HepG2 (cell line): ENCODE measurements at regions not wholly inside any gene's neighbourhood (a gene's known extent, or its start where the extent isn't known, plus 50 kb on each side); places are given as distances from the start of the nearest gene placed in this dataset.
"Not testable (repeated sequence)": the region's sequence is repeated elsewhere in the genome, so short reads cannot be mapped to it uniquely, and the experiment has no call there.

ENCODE experiments used
- ATF6 ChIP-seq: sonication (generic); formaldehyde crosslinking; conservative IDR thresholded peaks from 2 replicates; pipeline ENCODE4 v1.4.0; 2020; ENCODE audit warnings: missing genetic modification reagents
- ATF7 ChIP-seq, 2 experiments: fragments of 450-650 bp in 1 of 2; sonication (generic) in 1 of 2; formaldehyde crosslinking in 1 of 2; IDR thresholded peaks; 2 replicates each; pipeline versions ENCODE4 v1.4.0 to v1.6.1; 2016 to 2020; ENCODE audit warnings: antibody characterized with exemption in 1 of 2, mild to moderate bottlenecking in 1 of 2, missing genetic modification reagents in 1 of 2
- DMAP1 ChIP-seq: IDR thresholded peaks from 2 replicates; pipeline ENCODE4 v1.6.1; 2016
- ELF3 ChIP-seq: IDR thresholded peaks from 2 replicates; pipeline ENCODE4 v1.6.1; 2016; ENCODE audit warnings: missing genetic modification reagents, missing compliant biosample characterization
- HDAC1 ChIP-seq: sonication (generic); formaldehyde crosslinking; IDR thresholded peaks from 2 replicates; pipeline ENCODE4 v1.5.1; 2020; ENCODE audit warnings: mild to moderate bottlenecking, missing genetic modification reagents
- KDM6A ChIP-seq: IDR thresholded peaks from 2 replicates; pipeline ENCODE4 v1.6.1; 2016; ENCODE audit warnings: low read depth
- MEIS1 ChIP-seq: sonication (generic); formaldehyde crosslinking; IDR thresholded peaks from 2 replicates; pipeline ENCODE4 v1.9.0; 2021; ENCODE audit warnings: mild to moderate bottlenecking, missing genetic modification reagents, moderate library complexity, borderline replicate concordance
- MIER2 ChIP-seq: IDR thresholded peaks from 2 replicates; pipeline ENCODE4 v1.6.1; 2016; ENCODE audit warnings: missing biosample characterization, missing genetic modification reagents
- MLX ChIP-seq: IDR thresholded peaks from 2 replicates; pipeline ENCODE4 v1.6.1; 2016
- NFIC ChIP-seq: IDR thresholded peaks from 2 replicates; pipeline ENCODE4 v1.6.1; 2012; ENCODE audit warnings: mild to moderate bottlenecking, low read length, inconsistent platforms
- PITX1 ChIP-seq: sonication (generic); formaldehyde crosslinking; IDR thresholded peaks from 2 replicates; pipeline ENCODE4 v1.5.1; 2020; ENCODE audit warnings: mild to moderate bottlenecking, missing genetic modification reagents
- RARA ChIP-seq: IDR thresholded peaks from 2 replicates; pipeline ENCODE4 v1.6.1; 2016; ENCODE audit warnings: missing genetic modification reagents, missing compliant biosample characterization
- SMAD3 ChIP-seq: sonication (generic); formaldehyde crosslinking; IDR thresholded peaks from 2 replicates; pipeline ENCODE4 v1.4.0; 2020; ENCODE audit warnings: missing genetic modification reagents
- TCF7L2 ChIP-seq: IDR thresholded peaks from 2 replicates; pipeline ENCODE4 v1.6.1; 2011; ENCODE audit warnings: mild to moderate bottlenecking, low read depth, low read length, moderate library complexity
- ZBTB3 ChIP-seq: sonication (generic); formaldehyde crosslinking; IDR thresholded peaks from 2 replicates; pipeline ENCODE4 v1.4.0; 2020; ENCODE audit warnings: low read depth, mild to moderate bottlenecking, moderate library complexity, missing genetic modification reagents, borderline replicate concordance
- ZNF264 ChIP-seq: sonication (generic); formaldehyde crosslinking; IDR thresholded peaks from 2 replicates; pipeline ENCODE4 v1.4.0; 2020; ENCODE audit warnings: missing genetic modification reagents
- ZNF501 ChIP-seq: sonication (generic); formaldehyde crosslinking; IDR thresholded peaks from 2 replicates; pipeline ENCODE4 v1.5.1; 2020; ENCODE audit warnings: mild to moderate bottlenecking, moderate library complexity, missing genetic modification reagents
- TF ChIP-seq, protein P1 (sequence below): sonication (generic); formaldehyde crosslinking; IDR thresholded peaks from 2 replicates; pipeline ENCODE4 v1.4.0; 2020; ENCODE audit warnings: mild to moderate bottlenecking, missing genetic modification reagents
- TF ChIP-seq, protein P2 (sequence below): sonication (generic); formaldehyde crosslinking; IDR thresholded peaks from 2 replicates; pipeline ENCODE4 v1.5.1; 2020; ENCODE audit warnings: mild to moderate bottlenecking, missing genetic modification reagents, borderline replicate concordance
- TF ChIP-seq, protein P3 (sequence below): sonication (generic); formaldehyde crosslinking; IDR thresholded peaks from 2 replicates; pipeline ENCODE4 v1.4.0; 2020; ENCODE audit warnings: missing genetic modification reagents

DNA sequence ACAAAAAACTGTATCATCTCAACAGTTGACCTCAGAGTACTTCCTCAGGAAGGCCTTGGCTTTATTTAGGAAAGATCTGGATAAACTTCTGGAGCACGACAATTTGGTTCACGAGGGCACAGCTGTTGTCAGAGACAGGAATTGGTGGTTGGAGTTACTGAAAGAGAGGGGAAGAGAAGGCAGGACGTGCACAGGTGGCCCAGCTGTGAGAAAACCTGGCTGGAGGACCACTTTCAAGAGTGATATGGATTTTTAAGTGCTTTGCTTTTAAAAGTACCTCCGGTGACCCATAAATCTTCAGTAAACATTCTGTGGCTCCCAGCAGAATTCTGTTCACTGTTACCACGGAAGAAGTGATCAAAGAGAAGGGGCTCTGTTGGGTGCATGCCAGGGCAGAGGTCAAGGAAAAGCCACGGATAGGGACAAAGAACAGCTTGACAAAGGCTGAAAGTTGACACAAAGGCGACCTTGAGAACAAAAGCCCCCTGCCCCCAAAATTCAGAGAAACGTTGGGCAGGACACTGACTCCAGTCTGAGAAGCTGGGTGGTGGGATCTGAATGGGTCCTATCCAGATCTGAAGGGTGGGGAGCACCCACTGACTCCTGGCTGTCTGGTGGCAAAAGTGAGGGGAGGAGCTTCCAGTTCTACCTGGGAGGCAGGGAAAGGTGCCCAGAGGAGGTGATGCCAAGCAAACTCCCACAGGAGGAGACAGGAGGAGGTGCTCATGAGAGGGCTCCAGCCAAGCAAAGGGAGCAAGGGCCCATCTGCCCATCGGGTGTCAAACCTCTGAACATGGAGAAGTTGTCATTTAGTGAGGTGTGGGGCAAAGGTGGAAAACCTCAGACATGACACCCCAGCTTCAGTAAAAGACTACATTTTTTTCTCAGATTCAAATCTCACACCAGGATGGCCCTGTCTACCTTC lies 89.4 kb upstream of the UXS1 start (continued):
- not testable (repeated sequence) for TF ChIP-seq ATF7 (IDR thresholded peaks at IDR 0.05)
- TF ChIP-seq ATF7 (CRISPR knock-in tag; IDR thresholded peaks at IDR 0.05) (peak; percentile 31; the same call in 1 of the 2 replicates), NFIC (peak; percentile 99), KDM6A (CRISPR knock-in tag) (peak; percentile 94), ZBTB3 (CRISPR knock-in tag) (peak; percentile 88; the same call in 1 of the 2 replicates), ZNF501 (CRISPR knock-in tag) (peak; percentile 83), DMAP1 (CRISPR knock-in tag) (peak; percentile 42; the same call in 1 of the 2 replicates), MLX (CRISPR knock-in tag) (peak; percentile 89; the same call in 1 of the 2 replicates), HDAC1 (CRISPR knock-in tag) (peak; percentile 94), TCF7L2 (peak; percentile 35; the same call in 1 of the 2 replicates), MEIS1 (CRISPR knock-in tag) (0 out of 2 replicates have a peak, but pooled peaks have one; percentile 28), ELF3 (peak; percentile 75), PITX1 (peak; percentile 99), ZNF264 (CRISPR knock-in tag) (0 out of 2 replicates have a peak, but pooled peaks have one; percentile 55), MIER2 (CRISPR knock-in tag) (0 out of 2 replicates have a peak, but pooled peaks have one; percentile 64), RARA (CRISPR knock-in tag) (peak; percentile 98), SMAD3 (CRISPR knock-in tag) (peak; percentile 57; the same call in 1 of the 2 replicates), ATF6 (peak; percentile 56; the same call in 1 of the 2 replicates)
- TF ChIP-seq, protein P1, sequence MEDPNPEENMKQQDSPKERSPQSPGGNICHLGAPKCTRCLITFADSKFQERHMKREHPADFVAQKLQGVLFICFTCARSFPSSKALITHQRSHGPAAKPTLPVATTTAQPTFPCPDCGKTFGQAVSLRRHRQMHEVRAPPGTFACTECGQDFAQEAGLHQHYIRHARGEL: 0 out of 2 replicates have a peak, but pooled peaks have one; percentile 17
- TF ChIP-seq, protein P2, sequence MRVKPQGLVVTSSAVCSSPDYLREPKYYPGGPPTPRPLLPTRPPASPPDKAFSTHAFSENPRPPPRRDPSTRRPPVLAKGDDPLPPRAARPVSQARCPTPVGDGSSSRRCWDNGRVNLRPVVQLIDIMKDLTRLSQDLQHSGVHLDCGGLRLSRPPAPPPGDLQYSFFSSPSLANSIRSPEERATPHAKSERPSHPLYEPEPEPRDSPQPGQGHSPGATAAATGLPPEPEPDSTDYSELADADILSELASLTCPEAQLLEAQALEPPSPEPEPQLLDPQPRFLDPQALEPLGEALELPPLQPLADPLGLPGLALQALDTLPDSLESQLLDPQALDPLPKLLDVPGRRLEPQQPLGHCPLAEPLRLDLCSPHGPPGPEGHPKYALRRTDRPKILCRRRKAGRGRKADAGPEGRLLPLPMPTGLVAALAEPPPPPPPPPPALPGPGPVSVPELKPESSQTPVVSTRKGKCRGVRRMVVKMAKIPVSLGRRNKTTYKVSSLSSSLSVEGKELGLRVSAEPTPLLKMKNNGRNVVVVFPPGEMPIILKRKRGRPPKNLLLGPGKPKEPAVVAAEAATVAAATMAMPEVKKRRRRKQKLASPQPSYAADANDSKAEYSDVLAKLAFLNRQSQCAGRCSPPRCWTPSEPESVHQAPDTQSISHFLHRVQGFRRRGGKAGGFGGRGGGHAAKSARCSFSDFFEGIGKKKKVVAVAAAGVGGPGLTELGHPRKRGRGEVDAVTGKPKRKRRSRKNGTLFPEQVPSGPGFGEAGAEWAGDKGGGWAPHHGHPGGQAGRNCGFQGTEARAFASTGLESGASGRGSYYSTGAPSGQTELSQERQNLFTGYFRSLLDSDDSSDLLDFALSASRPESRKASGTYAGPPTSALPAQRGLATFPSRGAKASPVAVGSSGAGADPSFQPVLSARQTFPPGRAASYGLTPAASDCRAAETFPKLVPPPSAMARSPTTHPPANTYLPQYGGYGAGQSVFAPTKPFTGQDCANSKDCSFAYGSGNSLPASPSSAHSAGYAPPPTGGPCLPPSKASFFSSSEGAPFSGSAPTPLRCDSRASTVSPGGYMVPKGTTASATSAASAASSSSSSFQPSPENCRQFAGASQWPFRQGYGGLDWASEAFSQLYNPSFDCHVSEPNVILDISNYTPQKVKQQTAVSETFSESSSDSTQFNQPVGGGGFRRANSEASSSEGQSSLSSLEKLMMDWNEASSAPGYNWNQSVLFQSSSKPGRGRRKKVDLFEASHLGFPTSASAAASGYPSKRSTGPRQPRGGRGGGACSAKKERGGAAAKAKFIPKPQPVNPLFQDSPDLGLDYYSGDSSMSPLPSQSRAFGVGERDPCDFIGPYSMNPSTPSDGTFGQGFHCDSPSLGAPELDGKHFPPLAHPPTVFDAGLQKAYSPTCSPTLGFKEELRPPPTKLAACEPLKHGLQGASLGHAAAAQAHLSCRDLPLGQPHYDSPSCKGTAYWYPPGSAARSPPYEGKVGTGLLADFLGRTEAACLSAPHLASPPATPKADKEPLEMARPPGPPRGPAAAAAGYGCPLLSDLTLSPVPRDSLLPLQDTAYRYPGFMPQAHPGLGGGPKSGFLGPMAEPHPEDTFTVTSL (CRISPR knock-in tag): peak; percentile 99
- TF ChIP-seq, protein P3, sequence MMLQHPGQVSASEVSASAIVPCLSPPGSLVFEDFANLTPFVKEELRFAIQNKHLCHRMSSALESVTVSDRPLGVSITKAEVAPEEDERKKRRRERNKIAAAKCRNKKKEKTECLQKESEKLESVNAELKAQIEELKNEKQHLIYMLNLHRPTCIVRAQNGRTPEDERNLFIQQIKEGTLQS: peak; percentile 50; the same call in 1 of the 2 replicates
